ENCODE measurements at regions not wholly inside any gene's neighbourhood (a gene's known extent, or its start where the extent isn't known, plus 50 kb on each side); places are given as distances from the start of the nearest gene placed in this dataset.

GRCh38 chr5:174590820-174591219, 133.6 kb upstream of the MSX2 start:
- H3K27me3 Mint-ChIP-seq (ENCODE audit: low read depth) = no peaks in the 10 kb centered on the region
- no peak overlapping the region for H3K27ac Mint-ChIP-seq
- H3K9me3 Mint-ChIP-seq = peaks cover 2% of the 10 kb centered on the region
- no peak overlapping the region for H3K4me3 Mint-ChIP-seq (ENCODE audit: low read depth)
- H3K36me3 Mint-ChIP-seq (ENCODE audit: low read depth) = no peaks in the 10 kb centered on the region
- intact Hi-C loops (cut with micrococcal nuclease) = no loop called here
- no peaks in the 10 kb centered on the region for H3K4me1 Mint-ChIP-seq (ENCODE audit: low read depth)
- DNase-seq (ENCODE audit: low spot score) = no peak

GRCh38 chr5:174596429-174596828, 128.0 kb upstream of the MSX2 start:
- DNase-seq (ENCODE audit: low spot score) = no peak
- Mint-ChIP-seq H3K27me3 (ENCODE audit: low read depth) (no peaks in the 10 kb centered on the region), H3K4me1 (ENCODE audit: low read depth) (no peaks in the 10 kb centered on the region), H3K4me3 (ENCODE audit: low read depth) (no peak overlapping the region), H3K9me3 (no peaks in the 10 kb centered on the region), H3K27ac (no peak overlapping the region), H3K36me3 (ENCODE audit: low read depth) (no peaks in the 10 kb centered on the region)
- intact Hi-C loops (cut with micrococcal nuclease) = no loop called here

- H3K27ac Mint-ChIP-seq = no peak overlapping the region
- no peak for DNase-seq (ENCODE audit: low spot score)
- intact Hi-C loops (cut with micrococcal nuclease) = no loop called here
- no peaks in the 10 kb centered on the region for H3K9me3 Mint-ChIP-seq
- H3K4me3 Mint-ChIP-seq (ENCODE audit: low read depth) = no peak overlapping the region
- H3K4me1 Mint-ChIP-seq (ENCODE audit: low read depth) = no peaks in the 10 kb centered on the region
- H3K27me3 Mint-ChIP-seq (ENCODE audit: low read depth) = no peaks in the 10 kb centered on the region
- H3K36me3 Mint-ChIP-seq (ENCODE audit: low read depth) = no peaks in the 10 kb centered on the region
Observed at GRCh38 chr5:174599992-174600391, 124.4 kb upstream of the MSX2 start.

GRCh38 chr5:174601946-174602345, 122.4 kb upstream of the MSX2 start:
- intact Hi-C loops (cut with micrococcal nuclease) = no loop called here
- Mint-ChIP-seq H3K36me3 (ENCODE audit: low read depth) (no peaks in the 10 kb centered on the region), H3K9me3 (no peaks in the 10 kb centered on the region), H3K27me3 (ENCODE audit: low read depth) (no peaks in the 10 kb centered on the region), H3K4me1 (ENCODE audit: low read depth) (no peaks in the 10 kb centered on the region), H3K4me3 (ENCODE audit: low read depth) (no peak overlapping the region), H3K27ac (no peak overlapping the region)
- DNase-seq (ENCODE audit: low spot score) = no peak

GRCh38 chr5:174606153-174606552, 118.2 kb upstream of the MSX2 start:
- Mint-ChIP-seq H3K27ac (no peak overlapping the region), H3K4me1 (ENCODE audit: low read depth) (no peaks in the 10 kb centered on the region), H3K9me3 (no peaks in the 10 kb centered on the region), H3K27me3 (ENCODE audit: low read depth) (no peaks in the 10 kb centered on the region), H3K36me3 (ENCODE audit: low read depth) (no peaks in the 10 kb centered on the region), H3K4me3 (ENCODE audit: low read depth) (no peak overlapping the region)
- intact Hi-C loops (cut with micrococcal nuclease) = no loop called here
- DNase-seq (ENCODE audit: low spot score) = no peak

- H3K4me1 Mint-ChIP-seq (ENCODE audit: low read depth) = no peaks in the 10 kb centered on the region
- no peak overlapping the region for H3K27ac Mint-ChIP-seq
- no peaks in the 10 kb centered on the region for H3K36me3 Mint-ChIP-seq (ENCODE audit: low read depth)
- DNase-seq (ENCODE audit: low spot score) = no peak
- H3K4me3 Mint-ChIP-seq (ENCODE audit: low read depth) = no peak overlapping the region
- H3K27me3 Mint-ChIP-seq (ENCODE audit: low read depth) = no peaks in the 10 kb centered on the region
- intact Hi-C loops (cut with micrococcal nuclease) = no loop called here
- no peaks in the 10 kb centered on the region for H3K9me3 Mint-ChIP-seq
Observed at GRCh38 chr5:174606646-174607045, 117.7 kb upstream of the MSX2 start.

- Mint-ChIP-seq H3K9me3 (no peaks in the 10 kb centered on the region), H3K4me3 (ENCODE audit: low read depth) (no peak overlapping the region), H3K36me3 (ENCODE audit: low read depth) (no peaks in the 10 kb centered on the region), H3K4me1 (ENCODE audit: low read depth) (no peaks in the 10 kb centered on the region), H3K27ac (no peak overlapping the region), H3K27me3 (ENCODE audit: low read depth) (no peaks in the 10 kb centered on the region)
- intact Hi-C loops (cut with micrococcal nuclease) = no loop called here
- DNase-seq (ENCODE audit: low spot score) = no peak
Observed at GRCh38 chr5:174607205-174607604, 117.2 kb upstream of the MSX2 start.

GRCh38 chr5:174607916-174608315, 116.5 kb upstream of the MSX2 start:
- H3K9me3 Mint-ChIP-seq = no peaks in the 10 kb centered on the region
- H3K4me1 Mint-ChIP-seq (ENCODE audit: low read depth) = no peaks in the 10 kb centered on the region
- no peak overlapping the region for H3K4me3 Mint-ChIP-seq (ENCODE audit: low read depth)
- intact Hi-C loops (cut with micrococcal nuclease) = no loop called here
- H3K27ac Mint-ChIP-seq = no peak overlapping the region
- H3K27me3 Mint-ChIP-seq (ENCODE audit: low read depth) = no peaks in the 10 kb centered on the region
- H3K36me3 Mint-ChIP-seq (ENCODE audit: low read depth) = no peaks in the 10 kb centered on the region
- no peak for DNase-seq (ENCODE audit: low spot score)

- Mint-ChIP-seq H3K27ac (no peak overlapping the region), H3K36me3 (ENCODE audit: low read depth) (no peaks in the 10 kb centered on the region), H3K9me3 (no peaks in the 10 kb centered on the region), H3K4me3 (ENCODE audit: low read depth) (no peak overlapping the region), H3K4me1 (ENCODE audit: low read depth) (no peaks in the 10 kb centered on the region), H3K27me3 (ENCODE audit: low read depth) (no peaks in the 10 kb centered on the region)
- intact Hi-C loops (cut with micrococcal nuclease) = no loop called here
- no peak for DNase-seq (ENCODE audit: low spot score)
Observed at GRCh38 chr5:174608631-174609097, 115.7 kb upstream of the MSX2 start.

- intact Hi-C loops (cut with micrococcal nuclease) = no loop called here
- H3K9me3 Mint-ChIP-seq = no peaks in the 10 kb centered on the region
- H3K27me3 Mint-ChIP-seq (ENCODE audit: low read depth) = no peaks in the 10 kb centered on the region
- no peaks in the 10 kb centered on the region for H3K36me3 Mint-ChIP-seq (ENCODE audit: low read depth)
- no peak for DNase-seq (ENCODE audit: low spot score)
- no peak overlapping the region for H3K4me3 Mint-ChIP-seq (ENCODE audit: low read depth)
- H3K27ac Mint-ChIP-seq = no peak overlapping the region
- H3K4me1 Mint-ChIP-seq (ENCODE audit: low read depth) = no peaks in the 10 kb centered on the region
Observed at GRCh38 chr5:174609116-174609515, 115.3 kb upstream of the MSX2 start.

GRCh38 chr5:174610968-174611367, 113.4 kb upstream of the MSX2 start:
- H3K4me1 Mint-ChIP-seq (ENCODE audit: low read depth) = no peaks in the 10 kb centered on the region
- H3K4me3 Mint-ChIP-seq (ENCODE audit: low read depth) = no peak overlapping the region
- H3K27ac Mint-ChIP-seq = no peak overlapping the region
- no peaks in the 10 kb centered on the region for H3K9me3 Mint-ChIP-seq
- intact Hi-C loops (cut with micrococcal nuclease) = no loop called here
- no peaks in the 10 kb centered on the region for H3K27me3 Mint-ChIP-seq (ENCODE audit: low read depth)
- DNase-seq (ENCODE audit: low spot score) = no peak
- no peaks in the 10 kb centered on the region for H3K36me3 Mint-ChIP-seq (ENCODE audit: low read depth)

GRCh38 chr5:174612686-174613085, 111.7 kb upstream of the MSX2 start:
- no peaks in the 10 kb centered on the region for H3K4me1 Mint-ChIP-seq (ENCODE audit: low read depth)
- H3K9me3 Mint-ChIP-seq = no peaks in the 10 kb centered on the region
- no peaks in the 10 kb centered on the region for H3K36me3 Mint-ChIP-seq (ENCODE audit: low read depth)
- no peak overlapping the region for H3K27ac Mint-ChIP-seq
- H3K27me3 Mint-ChIP-seq (ENCODE audit: low read depth) = no peaks in the 10 kb centered on the region
- DNase-seq (ENCODE audit: low spot score) = no peak
- intact Hi-C loops (cut with micrococcal nuclease) = no loop called here
- H3K4me3 Mint-ChIP-seq (ENCODE audit: low read depth) = no peak overlapping the region

GRCh38 chr5:174614500-174615135, 109.8 kb upstream of the MSX2 start:
- Mint-ChIP-seq H3K27ac (no peak overlapping the region), H3K4me1 (ENCODE audit: low read depth) (no peaks in the 10 kb centered on the region), H3K36me3 (ENCODE audit: low read depth) (no peaks in the 10 kb centered on the region), H3K27me3 (ENCODE audit: low read depth) (no peaks in the 10 kb centered on the region), H3K4me3 (ENCODE audit: low read depth) (no peak overlapping the region), H3K9me3 (no peaks in the 10 kb centered on the region)
- no peak for DNase-seq (ENCODE audit: low spot score)
- intact Hi-C loops (cut with micrococcal nuclease) = no loop called here

- no peaks in the 10 kb centered on the region for H3K9me3 Mint-ChIP-seq
- H3K27ac Mint-ChIP-seq = no peak overlapping the region
- intact Hi-C loops (cut with micrococcal nuclease) = no loop called here
- no peaks in the 10 kb centered on the region for H3K27me3 Mint-ChIP-seq (ENCODE audit: low read depth)
- no peak overlapping the region for H3K4me3 Mint-ChIP-seq (ENCODE audit: low read depth)
- DNase-seq (ENCODE audit: low spot score) = no peak
- H3K4me1 Mint-ChIP-seq (ENCODE audit: low read depth) = no peaks in the 10 kb centered on the region
- no peaks in the 10 kb centered on the region for H3K36me3 Mint-ChIP-seq (ENCODE audit: low read depth)
Observed at GRCh38 chr5:174616036-174616435, 108.3 kb upstream of the MSX2 start.
